ENCODE measurements at regions not wholly inside any gene's neighbourhood (a gene's known extent, or its start where the extent isn't known, plus 50 kb on each side); places are given as distances from the start of the nearest gene placed in this dataset.

- Histone ChIP-seq H3K4me1 (replicated peaks; ENCODE audit: insufficient read depth) (no peaks in the 10 kb centered on the region), H3F3A (ENCODE audit: insufficient read depth, low read depth) (no peaks in the 10 kb centered on the region), H3K9me2 (ENCODE audit: insufficient read depth) (0 out of 2 replicates have a peak, but pooled peaks cover 4% of the 10 kb centered on the region), H4K20me1 (ENCODE audit: insufficient read depth) (no peaks in the 10 kb centered on the region), H3K9me3 (ENCODE audit: insufficient read depth, low read depth) (no peaks in the 10 kb centered on the region), H3K36me3 (ENCODE audit: low read depth) (no peaks in the 10 kb centered on the region), H3K27ac (no peak overlapping the region), H3K79me2 (ENCODE audit: low read depth) (no peaks in the 10 kb centered on the region), H3K4me3 (no peak overlapping the region), H2AFZ (no peak overlapping the region), H3K4me2 (no peak overlapping the region), H3K27me3 (ENCODE audit: insufficient read depth, low read depth) (no peaks in the 10 kb centered on the region)
- ChIA-PET POLR2A (ENCODE audit: unreplicated experiment) (no interaction called here), CTCF (no interaction called here)
- no TSS peak for BruUV-seq (replicated peaks)
- no peak for DNase-seq
- TF ChIP-seq CTCF (conservative IDR thresholded peaks at IDR 0.05): no peak
- no peak for TF ChIP-seq EZH2 (IDR thresholded peaks at IDR 0.05; ENCODE audit: low read depth)
- intact Hi-C loops (cut with micrococcal nuclease; ENCODE audit: unreplicated experiment): no loop called here
Measured at GRCh38 chr14:35480119-35480769, 53.7 kb upstream of the INSM2 start.

GRCh38 chr14:35482994-35483515 is 50.9 kb upstream of the INSM2 start:
- ChIA-PET CTCF (no interaction called here), POLR2A (ENCODE audit: unreplicated experiment) (no interaction called here)
- H3K27me3 ChIP-seq (ENCODE audit: insufficient read depth, low read depth): no peaks in the 10 kb centered on the region
- no TSS peak for BruUV-seq (replicated peaks)
- H3K27ac ChIP-seq: no peak overlapping the region
- H3K36me3 ChIP-seq (ENCODE audit: low read depth): no peaks in the 10 kb centered on the region
- no peaks in the 10 kb centered on the region for H3K9me3 ChIP-seq (ENCODE audit: insufficient read depth, low read depth)
- H2AFZ ChIP-seq: no peak overlapping the region
- 0 out of 2 replicates have a peak, but pooled peaks cover 4% of the 10 kb centered on the region for H3K9me2 ChIP-seq (ENCODE audit: insufficient read depth)
- H4K20me1 ChIP-seq (ENCODE audit: insufficient read depth): no peaks in the 10 kb centered on the region
- H3K4me1 ChIP-seq (replicated peaks; ENCODE audit: insufficient read depth): no peaks in the 10 kb centered on the region
- H3K4me3 ChIP-seq: no peak overlapping the region
- no peaks in the 10 kb centered on the region for H3F3A ChIP-seq (ENCODE audit: insufficient read depth, low read depth)
- no peak for TF ChIP-seq CTCF (conservative IDR thresholded peaks at IDR 0.05)
- TF ChIP-seq EZH2 (IDR thresholded peaks at IDR 0.05; ENCODE audit: low read depth): no peak
- intact Hi-C loops (cut with micrococcal nuclease; ENCODE audit: unreplicated experiment): no loop called here
- DNase-seq: no peak
- no peak overlapping the region for H3K4me2 ChIP-seq
- H3K79me2 ChIP-seq (ENCODE audit: low read depth): no peaks in the 10 kb centered on the region

Measured in PC-9 (cell line).